ENCODE measurements at regions not wholly inside any gene's neighbourhood (a gene's known extent, or its start where the extent isn't known, plus 50 kb on each side); places are given as distances from the start of the nearest gene placed in this dataset.

DNA sequence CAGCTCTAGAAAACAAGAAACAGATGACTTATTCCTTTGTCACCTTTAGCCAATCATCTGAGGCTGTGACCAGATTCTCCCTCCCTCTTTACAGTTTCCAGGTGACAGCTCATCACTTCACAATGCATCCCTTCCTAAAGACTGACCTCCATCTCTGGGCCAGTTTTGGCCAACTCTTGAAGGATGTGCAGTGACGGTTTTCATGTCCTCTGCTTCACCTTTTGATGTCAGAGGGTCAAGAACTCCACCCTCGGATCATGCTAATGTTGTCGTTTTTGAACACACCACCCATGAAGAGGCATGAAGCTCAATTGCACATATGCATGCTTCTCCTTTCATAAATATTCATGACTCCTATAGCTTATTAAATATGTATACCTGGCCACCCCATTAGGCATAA, 161.2 kb upstream of the SYNPR start:
- H3K4me1 Mint-ChIP-seq = no peaks in the 10 kb centered on the region; the same call in 1 of the 2 replicates
- no peak overlapping the region for H3K27ac Mint-ChIP-seq
- peaks cover 28% of the 10 kb centered on the region for H3K9me3 Mint-ChIP-seq
- TF ChIP-seq FOXP1 (CRISPR knock-in tag; IDR thresholded peaks at IDR 0.05; ENCODE audit: borderline replicate concordance) (no peak), ZNF416 (CRISPR knock-in tag; IDR thresholded peaks at IDR 0.05) (no peak), JUN (CRISPR knock-in tag; IDR thresholded peaks at IDR 0.05) (no peak), SMAD4 (CRISPR knock-in tag; IDR thresholded peaks at IDR 0.05) (no peak), NR1H2 (CRISPR knock-in tag; IDR thresholded peaks at IDR 0.05) (no peak), TCF7 (CRISPR knock-in tag; IDR thresholded peaks at IDR 0.05; ENCODE audit: low read depth) (no peak), ELF4 (CRISPR knock-in tag; IDR thresholded peaks at IDR 0.05; ENCODE audit: low read depth) (no peak), JAZF1 (CRISPR knock-in tag; IDR thresholded peaks at IDR 0.05) (no peak), TEAD1 (CRISPR knock-in tag; IDR thresholded peaks at IDR 0.05) (no peak), NR3C1 (CRISPR knock-in tag; conservative IDR thresholded peaks at IDR 0.05; ENCODE audit: low read depth) (no peak), SMAD3 (CRISPR knock-in tag; IDR thresholded peaks at IDR 0.05; ENCODE audit: borderline replicate concordance) (no peak), CREB1 (CRISPR knock-in tag; IDR thresholded peaks at IDR 0.05) (no peak)
- TF ChIP-seq, protein P1, sequence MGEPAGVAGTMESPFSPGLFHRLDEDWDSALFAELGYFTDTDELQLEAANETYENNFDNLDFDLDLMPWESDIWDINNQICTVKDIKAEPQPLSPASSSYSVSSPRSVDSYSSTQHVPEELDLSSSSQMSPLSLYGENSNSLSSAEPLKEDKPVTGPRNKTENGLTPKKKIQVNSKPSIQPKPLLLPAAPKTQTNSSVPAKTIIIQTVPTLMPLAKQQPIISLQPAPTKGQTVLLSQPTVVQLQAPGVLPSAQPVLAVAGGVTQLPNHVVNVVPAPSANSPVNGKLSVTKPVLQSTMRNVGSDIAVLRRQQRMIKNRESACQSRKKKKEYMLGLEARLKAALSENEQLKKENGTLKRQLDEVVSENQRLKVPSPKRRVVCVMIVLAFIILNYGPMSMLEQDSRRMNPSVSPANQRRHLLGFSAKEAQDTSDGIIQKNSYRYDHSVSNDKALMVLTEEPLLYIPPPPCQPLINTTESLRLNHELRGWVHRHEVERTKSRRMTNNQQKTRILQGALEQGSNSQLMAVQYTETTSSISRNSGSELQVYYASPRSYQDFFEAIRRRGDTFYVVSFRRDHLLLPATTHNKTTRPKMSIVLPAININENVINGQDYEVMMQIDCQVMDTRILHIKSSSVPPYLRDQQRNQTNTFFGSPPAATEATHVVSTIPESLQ (CRISPR knock-in tag; IDR thresholded peaks at IDR 0.05) = no peak
- TF ChIP-seq, protein P2, sequence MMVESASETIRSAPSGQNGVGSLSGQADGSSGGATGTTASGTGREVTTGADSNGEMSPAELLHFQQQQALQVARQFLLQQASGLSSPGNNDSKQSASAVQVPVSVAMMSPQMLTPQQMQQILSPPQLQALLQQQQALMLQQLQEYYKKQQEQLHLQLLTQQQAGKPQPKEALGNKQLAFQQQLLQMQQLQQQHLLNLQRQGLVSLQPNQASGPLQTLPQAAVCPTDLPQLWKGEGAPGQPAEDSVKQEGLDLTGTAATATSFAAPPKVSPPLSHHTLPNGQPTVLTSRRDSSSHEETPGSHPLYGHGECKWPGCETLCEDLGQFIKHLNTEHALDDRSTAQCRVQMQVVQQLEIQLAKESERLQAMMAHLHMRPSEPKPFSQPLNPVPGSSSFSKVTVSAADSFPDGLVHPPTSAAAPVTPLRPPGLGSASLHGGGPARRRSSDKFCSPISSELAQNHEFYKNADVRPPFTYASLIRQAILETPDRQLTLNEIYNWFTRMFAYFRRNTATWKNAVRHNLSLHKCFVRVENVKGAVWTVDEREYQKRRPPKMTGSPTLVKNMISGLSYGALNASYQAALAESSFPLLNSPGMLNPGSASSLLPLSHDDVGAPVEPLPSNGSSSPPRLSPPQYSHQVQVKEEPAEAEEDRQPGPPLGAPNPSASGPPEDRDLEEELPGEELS (CRISPR knock-in tag; IDR thresholded peaks at IDR 0.05) = no peak
- TF ChIP-seq, protein P3, sequence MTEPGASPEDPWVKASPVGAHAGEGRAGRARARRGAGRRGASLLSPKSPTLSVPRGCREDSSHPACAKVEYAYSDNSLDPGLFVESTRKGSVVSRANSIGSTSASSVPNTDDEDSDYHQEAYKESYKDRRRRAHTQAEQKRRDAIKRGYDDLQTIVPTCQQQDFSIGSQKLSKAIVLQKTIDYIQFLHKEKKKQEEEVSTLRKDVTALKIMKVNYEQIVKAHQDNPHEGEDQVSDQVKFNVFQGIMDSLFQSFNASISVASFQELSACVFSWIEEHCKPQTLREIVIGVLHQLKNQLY (CRISPR knock-in tag; IDR thresholded peaks at IDR 0.05) = no peak
- TF ChIP-seq, protein P4, sequence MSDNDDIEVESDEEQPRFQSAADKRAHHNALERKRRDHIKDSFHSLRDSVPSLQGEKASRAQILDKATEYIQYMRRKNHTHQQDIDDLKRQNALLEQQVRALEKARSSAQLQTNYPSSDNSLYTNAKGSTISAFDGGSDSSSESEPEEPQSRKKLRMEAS (CRISPR knock-in tag; IDR thresholded peaks at IDR 0.05) = no peak
- TF ChIP-seq, protein P5, sequence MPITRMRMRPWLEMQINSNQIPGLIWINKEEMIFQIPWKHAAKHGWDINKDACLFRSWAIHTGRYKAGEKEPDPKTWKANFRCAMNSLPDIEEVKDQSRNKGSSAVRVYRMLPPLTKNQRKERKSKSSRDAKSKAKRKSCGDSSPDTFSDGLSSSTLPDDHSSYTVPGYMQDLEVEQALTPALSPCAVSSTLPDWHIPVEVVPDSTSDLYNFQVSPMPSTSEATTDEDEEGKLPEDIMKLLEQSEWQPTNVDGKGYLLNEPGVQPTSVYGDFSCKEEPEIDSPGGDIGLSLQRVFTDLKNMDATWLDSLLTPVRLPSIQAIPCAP (CRISPR knock-in tag; IDR thresholded peaks at IDR 0.05) = no peak
- TF ChIP-seq, protein P6, sequence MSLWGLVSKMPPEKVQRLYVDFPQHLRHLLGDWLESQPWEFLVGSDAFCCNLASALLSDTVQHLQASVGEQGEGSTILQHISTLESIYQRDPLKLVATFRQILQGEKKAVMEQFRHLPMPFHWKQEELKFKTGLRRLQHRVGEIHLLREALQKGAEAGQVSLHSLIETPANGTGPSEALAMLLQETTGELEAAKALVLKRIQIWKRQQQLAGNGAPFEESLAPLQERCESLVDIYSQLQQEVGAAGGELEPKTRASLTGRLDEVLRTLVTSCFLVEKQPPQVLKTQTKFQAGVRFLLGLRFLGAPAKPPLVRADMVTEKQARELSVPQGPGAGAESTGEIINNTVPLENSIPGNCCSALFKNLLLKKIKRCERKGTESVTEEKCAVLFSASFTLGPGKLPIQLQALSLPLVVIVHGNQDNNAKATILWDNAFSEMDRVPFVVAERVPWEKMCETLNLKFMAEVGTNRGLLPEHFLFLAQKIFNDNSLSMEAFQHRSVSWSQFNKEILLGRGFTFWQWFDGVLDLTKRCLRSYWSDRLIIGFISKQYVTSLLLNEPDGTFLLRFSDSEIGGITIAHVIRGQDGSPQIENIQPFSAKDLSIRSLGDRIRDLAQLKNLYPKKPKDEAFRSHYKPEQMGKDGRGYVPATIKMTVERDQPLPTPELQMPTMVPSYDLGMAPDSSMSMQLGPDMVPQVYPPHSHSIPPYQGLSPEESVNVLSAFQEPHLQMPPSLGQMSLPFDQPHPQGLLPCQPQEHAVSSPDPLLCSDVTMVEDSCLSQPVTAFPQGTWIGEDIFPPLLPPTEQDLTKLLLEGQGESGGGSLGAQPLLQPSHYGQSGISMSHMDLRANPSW (CRISPR knock-in tag; conservative IDR thresholded peaks at IDR 0.05; ENCODE audit: low read depth) = no peak
- TF ChIP-seq, protein P7, sequence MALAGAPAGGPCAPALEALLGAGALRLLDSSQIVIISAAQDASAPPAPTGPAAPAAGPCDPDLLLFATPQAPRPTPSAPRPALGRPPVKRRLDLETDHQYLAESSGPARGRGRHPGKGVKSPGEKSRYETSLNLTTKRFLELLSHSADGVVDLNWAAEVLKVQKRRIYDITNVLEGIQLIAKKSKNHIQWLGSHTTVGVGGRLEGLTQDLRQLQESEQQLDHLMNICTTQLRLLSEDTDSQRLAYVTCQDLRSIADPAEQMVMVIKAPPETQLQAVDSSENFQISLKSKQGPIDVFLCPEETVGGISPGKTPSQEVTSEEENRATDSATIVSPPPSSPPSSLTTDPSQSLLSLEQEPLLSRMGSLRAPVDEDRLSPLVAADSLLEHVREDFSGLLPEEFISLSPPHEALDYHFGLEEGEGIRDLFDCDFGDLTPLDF (CRISPR knock-in tag; IDR thresholded peaks at IDR 0.05) = no peak
- TF ChIP-seq, protein P8, sequence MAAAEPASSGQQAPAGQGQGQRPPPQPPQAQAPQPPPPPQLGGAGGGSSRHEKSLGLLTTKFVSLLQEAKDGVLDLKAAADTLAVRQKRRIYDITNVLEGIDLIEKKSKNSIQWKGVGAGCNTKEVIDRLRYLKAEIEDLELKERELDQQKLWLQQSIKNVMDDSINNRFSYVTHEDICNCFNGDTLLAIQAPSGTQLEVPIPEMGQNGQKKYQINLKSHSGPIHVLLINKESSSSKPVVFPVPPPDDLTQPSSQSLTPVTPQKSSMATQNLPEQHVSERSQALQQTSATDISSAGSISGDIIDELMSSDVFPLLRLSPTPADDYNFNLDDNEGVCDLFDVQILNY (CRISPR knock-in tag; IDR thresholded peaks at IDR 0.05) = no peak
- no peak overlapping the region for H3K4me3 Mint-ChIP-seq
- H3K36me3 Mint-ChIP-seq = peaks cover 29% of the 10 kb centered on the region
- DNase-seq (ENCODE audit: low spot score) (no peak), ATAC-seq (no peak)
- POLR2A ChIA-PET = interaction anchor here (0.6 kb wide), 1 partner anchor 114 kb away, joined by 3 read pairs; no protein-coding TSS in a partner anchor
- H3K27me3 Mint-ChIP-seq (ENCODE audit: low read depth) = peaks cover 2% of the 10 kb centered on the region; the same call in 1 of the 2 replicates
- CTCF ChIA-PET = no interaction called here
